Stimulated activated CD4-positive, alpha-beta T cell treated with anti-CD3 and anti-CD28 coated beads, Interleukin-15, amount 100 ng/mL, for 1 hour (primary cell): ENCODE measurements at regions not wholly inside any gene's neighbourhood (a gene's known extent, or its start where the extent isn't known, plus 50 kb on each side); places are given as distances from the start of the nearest gene placed in this dataset.

ENCODE experiments used
- DNase-seq, 2 donors: peaks; one replicate each; pipeline ENCODE4 v3.0.0-alpha.2; 2020; ENCODE audit warnings: low read depth in 1 of 2, low spot score in 1 of 2

DNA sequence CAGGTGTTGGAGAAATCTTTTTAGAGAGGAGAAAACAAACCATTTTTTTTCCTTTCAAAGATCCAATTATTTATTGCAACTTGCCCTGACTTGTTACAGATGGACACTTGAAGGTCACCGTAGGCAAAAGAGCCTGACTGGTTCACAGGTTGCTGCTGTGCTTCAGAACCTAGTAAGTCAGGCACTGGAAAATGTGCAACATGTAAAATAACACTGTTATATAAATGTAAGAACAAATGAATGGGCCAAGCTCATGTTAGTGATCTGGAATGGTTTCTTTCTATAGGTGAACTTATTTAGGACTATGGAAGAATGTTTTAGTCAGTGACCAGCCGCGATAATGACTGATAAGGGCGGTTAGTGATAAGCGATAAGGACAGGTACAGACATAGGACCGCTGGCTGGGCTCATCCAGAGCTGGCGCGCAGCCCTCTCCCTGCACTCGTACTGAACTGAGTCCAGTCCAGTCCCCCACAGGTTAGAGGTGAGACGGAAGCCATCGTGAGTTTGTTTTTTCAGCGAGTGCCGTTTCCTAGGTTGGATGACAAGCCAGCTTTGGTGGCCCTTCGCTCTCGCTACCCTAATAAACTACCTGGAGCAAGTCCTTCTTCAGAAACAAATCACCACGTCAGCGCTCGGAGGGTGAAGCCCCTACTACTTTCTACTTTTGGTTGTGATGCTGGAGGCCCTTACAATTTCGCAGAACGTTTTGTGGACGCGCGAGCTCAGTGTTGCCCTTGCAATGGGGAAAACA lies 94.4 kb upstream of the PRDM1 start:
- no peak for DNase-seq

DNA sequence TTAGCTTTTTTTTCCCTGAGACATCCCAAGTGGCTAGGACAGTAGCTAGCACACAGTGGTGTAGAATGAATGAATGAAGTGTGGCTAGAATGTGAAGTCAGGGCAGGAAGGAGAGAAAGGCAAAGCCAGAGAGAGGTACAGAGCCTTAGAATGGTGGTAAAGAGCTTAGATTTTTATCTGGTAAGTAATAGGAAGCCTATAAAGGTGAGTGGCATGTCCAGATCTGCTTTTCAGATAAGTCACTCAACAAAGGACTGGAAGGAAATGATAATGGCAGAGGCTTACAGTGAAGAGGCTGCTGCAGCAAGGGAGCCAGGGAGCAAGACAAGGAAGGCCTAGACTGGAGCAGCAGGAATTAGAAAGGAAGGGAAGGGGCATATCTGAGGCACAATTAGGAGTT lies 96.0 kb upstream of the PRDM1 start:
- DNase-seq: no peak

DNA sequence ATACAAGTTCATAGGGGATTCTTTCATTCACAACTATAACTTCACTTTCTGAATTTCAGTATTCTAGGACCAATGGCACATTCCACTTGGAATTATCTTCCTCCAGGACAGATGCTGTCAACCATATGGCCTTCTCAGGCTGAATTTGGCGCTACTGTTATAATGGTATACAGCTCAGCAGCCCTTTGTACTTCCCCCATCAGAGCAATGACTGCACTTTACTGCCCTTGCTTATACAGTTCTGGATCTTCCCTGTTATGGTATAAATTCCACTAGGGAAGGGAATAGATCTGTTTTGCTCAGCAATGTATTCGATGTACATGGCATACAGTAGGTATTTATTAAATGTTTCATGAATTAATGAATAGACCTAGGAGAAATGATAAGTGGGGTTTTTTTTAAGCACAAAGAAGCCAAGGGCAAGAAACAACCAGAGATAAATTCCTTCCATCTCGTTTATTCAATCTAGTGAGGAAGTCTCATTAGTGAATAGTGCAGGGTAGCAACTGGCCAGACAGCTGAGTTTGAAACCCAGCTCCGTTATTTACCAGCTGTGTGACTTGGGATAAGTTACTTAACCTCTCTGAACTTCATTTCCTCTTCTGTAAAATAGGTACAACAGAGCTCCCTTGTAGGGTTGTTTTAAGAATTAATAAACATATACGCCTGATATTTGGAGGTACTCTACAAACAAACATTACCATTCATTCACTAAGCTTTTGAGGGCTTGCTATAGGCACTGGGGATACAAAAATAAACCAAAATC lies 97.1 kb upstream of the PRDM1 start:
- no peak for DNase-seq

DNA sequence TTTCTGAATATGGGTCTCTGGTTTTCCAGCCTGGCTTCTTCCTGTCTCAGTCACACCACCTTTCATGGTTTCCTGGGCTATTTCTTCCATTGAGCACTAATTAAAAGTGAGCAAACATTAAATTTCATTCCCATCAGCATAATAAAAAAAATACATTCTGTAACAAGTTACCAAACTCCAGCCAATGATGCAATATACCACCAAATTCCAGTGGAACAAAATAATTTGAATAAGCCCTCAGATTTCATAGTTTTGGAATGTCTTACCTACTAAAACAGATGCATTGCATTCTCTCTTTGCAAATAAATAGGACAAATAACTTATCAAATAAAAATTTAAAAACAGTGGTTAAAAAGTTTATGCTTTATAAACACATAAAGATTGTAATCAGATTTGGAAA lies 97.8 kb upstream of the PRDM1 start:
- no peak for DNase-seq

DNA sequence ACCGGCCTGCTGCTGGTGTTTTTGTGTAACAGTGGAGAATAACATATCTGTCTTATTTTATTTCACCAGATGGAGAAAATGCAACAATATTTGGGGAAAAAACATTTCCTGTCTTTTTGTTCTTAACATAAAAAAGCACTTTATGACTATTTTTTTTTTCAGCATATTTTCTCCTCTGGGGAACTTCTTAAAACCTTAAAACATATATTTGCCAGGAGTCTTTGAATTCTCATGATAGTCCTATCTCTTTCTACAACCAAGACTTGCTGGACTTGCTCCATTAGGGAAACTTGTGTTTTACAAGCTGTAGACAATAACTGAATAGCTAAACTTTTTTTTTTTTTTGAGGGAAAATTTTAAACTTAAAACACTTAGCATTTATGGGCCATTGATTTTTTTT lies 98.6 kb upstream of the PRDM1 start:
- DNase-seq: no peak

DNA sequence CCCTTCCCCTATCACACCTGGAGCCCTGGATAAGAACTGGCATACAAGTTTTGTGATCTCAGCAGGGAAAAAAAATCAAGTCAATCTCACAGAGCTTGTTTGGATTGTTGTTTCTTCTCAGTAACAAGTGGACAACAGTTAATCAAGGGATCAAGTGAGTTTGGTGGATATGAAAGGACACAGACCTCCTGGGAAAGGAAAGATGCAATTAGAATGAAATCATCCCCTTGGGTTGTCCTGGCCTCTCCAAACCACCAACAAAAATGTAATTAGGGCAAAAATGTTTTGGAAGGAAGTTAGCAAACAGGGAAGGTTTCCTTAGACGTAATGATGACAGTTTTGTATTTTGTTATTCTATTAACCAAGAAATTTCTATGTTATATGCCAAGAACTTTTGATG lies 99.1 kb upstream of the PRDM1 start:
- no peak for DNase-seq

DNA sequence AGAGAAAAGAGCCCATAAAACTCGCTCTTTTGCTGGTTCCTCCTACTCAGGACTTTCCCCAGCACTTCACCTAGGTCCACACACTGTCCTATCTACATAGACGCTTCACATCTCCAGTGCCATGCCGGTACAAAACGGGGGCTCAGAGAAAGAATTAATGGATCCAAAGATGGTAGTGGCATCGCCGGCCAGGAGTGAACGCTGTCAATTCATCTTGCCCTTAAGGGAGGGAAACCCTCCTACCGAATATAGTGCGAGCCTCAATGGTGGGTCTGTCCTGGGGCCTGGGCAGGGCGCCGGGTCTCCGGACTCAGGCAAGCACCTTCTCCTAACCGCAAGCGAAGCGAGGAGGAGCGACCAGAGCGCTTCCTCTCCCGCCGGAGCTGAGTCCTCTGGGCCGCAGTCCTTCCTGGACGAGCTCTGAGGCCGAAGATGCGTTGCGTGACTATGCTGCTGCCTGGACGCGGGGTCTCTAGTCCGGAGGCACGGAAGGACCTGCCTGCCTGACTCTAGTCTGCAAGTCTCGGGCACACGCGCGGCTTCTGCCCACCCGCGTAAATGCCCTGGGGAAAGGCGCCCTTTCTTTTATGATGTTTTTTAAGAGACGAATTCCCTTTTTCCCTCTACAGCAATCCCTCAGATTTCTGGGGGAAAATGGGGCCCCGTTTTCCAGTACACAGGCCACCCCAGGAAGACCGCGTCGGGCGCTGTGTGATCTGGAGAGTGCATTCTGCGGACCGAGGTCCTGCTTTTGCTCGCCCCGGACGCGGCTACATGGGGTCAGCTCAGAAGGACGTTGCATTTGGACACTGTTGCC lies 100.1 kb upstream of the PRDM1 start:
- DNase-seq: no peak

DNA sequence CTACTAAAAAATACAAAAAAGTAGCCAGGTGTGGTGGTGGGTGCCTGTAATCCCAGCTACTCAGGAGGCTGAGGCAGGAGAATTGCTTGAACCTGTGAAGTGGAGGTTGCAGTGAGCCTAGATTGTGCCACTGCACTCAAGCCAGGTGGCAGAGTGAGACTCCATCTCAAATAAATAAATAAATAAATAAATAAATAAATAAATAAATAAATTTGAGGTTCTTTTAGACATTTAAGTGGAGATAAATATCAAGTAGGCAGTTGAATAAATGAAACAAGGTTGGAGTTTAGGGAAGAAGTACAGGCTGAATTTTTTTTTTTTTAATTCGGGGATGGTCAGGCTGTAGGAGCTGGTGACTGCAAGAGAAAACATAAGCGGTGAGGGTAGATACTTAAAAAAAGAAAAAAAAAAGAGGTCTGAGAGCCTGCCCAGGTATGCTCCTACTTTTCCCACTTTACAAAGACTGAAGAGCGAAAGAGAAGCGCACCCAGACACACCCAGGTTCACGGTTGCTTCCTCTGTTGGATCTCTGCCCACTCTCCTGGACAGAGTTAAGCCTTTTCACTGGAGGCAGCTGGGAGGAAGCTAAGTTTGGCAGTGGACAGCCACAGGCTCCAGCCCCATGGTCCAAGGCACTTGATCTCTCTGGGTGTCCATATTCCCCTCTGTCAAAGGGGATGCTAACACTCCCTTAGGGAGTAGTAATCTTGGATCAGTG lies 100.9 kb upstream of the PRDM1 start:
- DNase-seq: no peak

DNA sequence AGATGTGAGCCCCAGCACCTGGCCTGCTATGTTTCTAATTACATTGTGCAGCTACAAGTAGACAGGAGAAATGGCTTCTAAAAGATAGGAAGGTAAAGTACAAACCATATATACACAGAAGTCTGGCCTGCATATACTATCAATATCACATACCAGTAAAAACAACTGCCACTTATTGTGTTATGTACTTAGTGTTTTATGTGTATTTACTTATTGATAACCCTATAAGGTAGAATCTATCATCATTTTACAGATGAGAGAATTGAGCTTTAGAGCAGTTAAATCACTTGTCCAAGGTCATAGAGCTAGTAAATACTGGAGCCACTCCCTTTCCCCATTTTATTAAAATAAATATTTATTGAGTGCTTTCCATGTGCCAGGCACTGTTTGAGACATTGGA lies 102.4 kb upstream of the PRDM1 start:
- no peak for DNase-seq

DNA sequence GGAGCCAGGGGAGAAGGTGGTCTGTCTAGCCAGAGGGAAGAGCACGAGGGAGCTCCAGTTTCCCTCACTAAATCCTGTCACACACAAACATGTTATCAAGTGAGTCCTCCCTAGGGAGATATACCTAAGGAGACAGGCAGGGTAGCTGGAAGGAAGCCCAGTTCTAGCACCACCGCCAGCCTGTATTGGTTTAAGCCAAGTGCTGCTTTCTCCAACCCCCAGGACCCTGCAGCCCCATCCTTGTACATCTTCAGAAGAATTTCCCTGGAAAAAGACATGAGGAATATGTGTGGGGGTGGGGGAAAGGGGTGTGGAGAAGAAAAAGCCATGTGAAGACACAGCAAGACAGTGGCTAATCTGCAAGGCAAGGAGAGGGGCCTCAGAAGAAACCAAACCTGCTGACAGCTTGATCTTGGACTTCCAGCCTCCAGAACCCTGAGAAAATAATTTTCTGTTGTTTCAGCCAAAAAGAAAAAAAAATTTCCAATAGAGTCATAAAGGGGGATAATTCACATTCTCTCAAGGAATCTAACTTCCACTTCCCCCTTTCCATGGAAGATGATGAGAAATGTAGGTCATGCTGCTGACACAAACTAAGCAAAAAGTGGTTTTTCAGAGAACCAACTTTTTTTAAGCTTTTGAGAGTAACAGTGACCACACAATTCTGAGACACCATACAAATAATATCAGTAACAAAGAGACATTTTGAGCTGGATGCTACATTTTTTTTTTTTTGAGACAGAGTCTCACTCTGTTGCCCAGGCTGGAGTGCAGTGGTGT lies 103.2 kb upstream of the PRDM1 start:
- DNase-seq: no peak

DNA sequence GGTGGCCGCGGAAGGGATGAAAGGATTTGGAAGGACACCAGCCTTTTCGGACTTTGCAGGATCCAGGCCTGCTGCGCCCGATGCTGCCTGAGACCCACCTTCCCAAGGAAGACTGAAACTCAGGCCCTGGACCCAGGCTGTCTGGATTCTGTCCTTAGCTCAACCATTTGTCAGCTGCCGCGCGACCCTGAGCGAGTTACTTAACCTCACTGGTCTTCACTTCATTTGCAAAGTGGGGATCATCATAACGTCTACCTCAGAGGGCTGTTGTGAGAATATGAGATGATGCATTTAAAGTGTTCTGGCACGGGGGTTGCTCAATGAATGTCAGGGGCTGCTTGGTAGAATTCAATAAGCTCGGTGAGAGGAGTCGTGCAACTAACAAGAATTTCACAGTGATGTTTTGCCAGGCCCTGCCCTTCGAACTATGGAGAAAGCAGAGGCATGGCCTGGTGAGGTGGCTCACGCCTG lies 104.2 kb upstream of the PRDM1 start:
- no peak for DNase-seq

DNA sequence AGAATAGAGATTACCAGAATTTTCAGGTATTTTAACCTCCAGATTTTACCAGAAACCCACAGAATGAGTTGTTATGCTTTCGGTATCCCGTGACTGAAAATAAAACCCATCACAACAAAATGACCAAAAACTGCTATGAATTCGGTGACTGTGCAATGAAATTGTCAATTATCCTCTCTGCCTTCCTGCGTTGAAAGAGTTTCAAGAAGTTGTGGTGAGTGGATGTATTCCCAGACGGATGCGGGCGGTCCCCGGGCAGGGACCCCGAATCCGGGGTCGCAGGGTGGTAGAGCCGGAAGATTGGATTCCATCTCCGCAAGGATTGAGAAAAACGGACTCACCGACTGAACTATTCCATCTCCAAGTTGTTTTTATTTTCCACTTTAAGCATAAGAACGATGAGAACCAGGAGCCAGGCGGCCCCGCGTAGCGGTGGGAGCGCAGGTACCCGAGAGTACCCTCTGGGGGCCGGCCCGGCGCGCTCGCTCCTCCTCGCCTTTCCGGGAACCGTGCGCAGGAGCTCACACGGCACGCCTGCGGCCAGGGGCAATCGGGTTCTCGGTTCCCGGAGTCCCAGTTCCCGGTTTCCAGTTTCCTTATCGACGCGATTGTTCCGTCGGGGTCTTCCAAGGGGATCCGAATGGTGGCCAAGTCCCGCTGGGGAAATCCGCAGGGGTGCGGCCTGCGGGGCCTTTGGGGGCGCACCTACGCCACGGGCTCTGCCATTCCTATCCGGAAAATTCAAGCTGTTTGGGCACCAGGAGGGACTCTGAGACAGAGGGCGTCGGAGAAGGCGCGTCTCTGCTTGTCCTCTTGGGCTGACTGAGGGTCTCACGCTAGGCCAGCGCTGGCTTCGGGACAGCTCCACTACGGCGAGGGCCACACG lies 104.9 kb upstream of the PRDM1 start:
- DNase-seq: no peak

DNA sequence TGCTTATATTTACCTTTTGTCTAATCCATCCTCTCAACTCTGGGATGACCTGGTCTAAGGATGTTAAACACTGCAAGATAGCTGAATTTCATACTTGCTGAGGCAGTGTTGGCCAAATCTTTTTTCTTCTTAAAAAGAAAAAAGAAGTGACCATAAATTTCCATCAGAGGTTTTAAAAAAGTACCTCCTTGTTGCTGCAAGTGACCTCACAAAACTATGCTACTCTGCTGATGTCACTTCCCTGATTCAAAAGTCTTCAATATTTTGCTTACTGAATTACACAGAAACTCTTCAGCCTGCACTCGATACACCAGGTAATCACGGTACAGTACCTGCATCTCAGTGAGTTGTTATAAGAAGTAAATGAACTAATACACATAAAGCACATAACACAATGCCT lies 107.2 kb upstream of the PRDM1 start:
- DNase-seq: no peak

DNA sequence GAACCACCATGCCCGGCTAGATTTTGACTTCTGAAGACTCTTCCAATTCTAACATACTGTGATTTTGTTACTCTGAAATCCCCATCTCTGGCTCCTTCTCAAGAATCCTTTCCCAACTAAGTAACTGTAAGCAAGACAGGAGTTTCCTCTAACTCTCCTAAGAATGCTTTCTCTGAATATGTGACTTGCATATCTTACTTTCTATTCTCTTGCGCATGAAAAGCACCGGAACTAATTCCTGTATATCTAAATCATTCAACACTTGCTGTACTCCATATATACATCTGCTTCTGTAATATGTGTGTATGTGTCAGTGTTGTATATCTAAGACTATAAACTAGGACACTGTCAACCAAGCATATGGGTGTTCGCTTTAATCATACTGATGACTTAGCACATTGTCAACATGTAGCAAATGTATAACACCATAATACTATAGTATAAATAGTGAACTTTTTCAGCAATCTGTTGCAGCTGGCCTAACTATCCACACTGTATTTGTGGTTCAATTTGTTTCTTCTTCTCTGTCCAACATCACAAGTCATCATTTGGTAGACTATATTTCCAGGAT lies 108.1 kb upstream of the PRDM1 start:
- no peak for DNase-seq

DNA sequence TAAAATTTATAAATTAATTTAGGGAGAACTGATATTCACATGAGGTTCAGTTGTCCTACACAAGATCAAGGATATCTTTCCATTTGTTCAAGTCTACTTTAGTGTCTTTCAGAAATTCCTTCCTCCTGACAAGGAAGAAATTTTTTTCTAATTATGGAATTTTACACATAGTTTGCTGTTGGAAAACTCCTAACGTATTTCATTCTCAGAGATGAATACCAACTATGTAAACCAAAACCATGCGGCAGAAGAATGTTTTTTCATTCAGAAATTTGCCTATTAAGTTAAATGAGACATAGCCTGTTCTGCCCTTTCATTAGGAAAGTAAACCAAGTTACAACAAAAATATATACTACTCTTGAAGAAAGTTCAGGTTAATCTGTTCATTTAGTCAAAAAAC lies 111.2 kb upstream of the PRDM1 start:
- no peak for DNase-seq

DNA sequence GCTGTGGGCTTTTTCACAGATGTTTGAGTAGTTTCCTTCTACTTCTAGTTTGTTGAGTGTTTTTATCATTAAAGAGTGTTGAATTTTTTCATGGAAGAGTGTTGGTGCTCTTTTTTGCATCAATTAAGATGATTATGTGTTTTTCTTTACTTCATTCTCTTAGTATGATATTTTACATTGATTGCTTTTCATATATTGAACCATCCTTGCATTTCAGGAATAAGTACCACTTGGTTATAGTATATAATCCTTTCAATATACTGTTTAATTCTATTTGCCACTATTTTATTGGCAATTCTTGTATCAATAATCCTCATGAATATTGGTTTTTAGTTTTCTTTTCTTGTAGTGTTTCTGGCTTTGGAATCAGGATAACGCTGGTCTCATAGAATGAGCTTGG lies 113.7 kb upstream of the PRDM1 start:
- no peak for DNase-seq

DNA sequence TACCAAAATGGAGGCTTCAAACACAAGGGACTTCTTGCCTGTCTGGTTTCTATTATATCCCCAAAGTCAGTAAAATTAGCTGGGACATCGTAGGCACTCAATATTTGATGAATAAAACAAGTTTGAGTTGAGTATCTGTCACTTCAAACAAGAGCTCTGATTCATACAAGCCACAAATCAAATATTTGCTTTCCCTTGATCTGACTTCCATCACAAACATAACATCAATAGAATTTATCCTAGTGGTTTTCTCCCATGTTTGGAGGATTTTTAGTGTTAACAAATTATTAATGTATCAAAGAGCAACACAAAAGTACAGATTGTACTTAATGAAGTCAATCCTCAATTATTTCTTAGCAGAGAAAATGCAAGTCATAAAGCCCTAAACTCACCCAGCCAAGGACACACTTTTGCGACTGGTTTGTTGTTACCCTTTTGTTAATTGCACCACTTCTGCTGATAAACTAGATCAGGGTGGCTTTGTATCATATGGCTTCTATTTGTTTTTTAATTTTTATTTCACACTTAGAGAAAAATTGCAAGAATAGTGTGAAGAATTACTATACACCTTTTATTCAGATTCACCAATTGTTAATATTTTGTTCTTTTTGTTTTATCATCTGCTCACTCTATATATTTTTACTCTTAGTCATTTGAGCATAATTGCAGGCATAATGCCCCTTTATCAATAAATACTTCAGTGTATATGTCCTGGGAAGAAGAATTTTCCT lies 117.4 kb upstream of the PRDM1 start:
- DNase-seq: no peak

DNA sequence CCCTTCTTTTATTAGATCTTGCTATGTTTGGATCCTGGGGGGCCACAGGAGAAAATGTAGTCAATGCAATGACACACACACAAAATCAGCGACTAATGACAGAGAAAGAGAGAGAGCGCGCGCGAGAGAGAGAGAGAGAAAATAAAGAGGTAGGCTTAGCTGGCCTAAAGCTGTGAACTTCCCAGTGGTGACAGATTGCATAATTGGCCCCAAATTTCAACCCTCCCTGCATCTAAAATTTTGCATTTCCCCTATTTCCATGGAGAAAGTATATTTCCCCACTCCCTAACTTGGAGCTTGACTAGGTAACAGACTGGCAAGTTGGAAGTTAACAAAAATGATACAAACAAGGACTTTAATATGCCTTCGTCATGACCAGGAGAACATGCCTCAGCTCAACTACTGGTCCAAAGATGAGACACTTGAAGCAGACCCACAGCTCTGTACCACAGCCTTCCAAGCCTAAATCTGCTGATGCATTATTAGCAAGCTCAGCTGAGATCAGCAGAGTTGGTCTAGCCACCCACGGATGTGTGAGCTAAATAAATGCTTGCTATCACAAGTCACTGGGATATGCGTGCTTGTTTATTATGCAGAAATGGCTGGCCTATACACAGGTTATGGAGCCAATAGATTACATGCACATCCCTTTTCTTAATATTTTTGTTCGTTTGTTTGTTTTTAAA lies 118.1 kb upstream of the PRDM1 start:
- DNase-seq: no peak
